ENCODE measurements at regions not wholly inside any gene's neighbourhood (a gene's known extent, or its start where the extent isn't known, plus 50 kb on each side); places are given as distances from the start of the nearest gene placed in this dataset.

DNA sequence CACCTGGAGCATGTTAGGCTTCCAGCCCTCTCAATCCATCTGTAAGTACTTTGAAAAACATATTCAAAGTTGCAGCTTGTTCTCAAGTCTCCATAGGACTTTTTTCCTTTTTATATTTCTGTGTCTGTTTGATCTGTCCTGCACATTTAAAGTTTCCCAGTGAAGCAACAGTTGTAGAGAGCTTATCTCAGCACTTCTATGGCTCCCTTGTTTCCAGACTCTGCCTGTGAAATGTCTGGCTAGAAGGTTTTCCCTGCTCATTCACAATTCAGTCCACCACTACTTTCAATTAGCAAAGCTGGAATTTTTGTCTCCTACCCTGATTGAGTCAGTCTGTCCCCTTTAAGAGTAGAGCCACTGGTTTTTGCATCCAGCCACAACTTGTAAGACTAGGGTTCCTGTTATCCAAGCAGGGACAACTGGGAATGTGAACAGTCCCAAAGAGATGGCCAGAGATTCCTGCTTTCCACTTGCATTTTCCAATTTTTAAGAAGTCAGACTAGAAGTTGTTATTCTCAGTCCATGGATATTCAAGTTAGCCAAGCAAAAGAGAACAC lies 116.1 kb downstream of the GASK1B start:
- peak overlapping the region; percentile 67 for H3K27ac ChIP-seq (ENCODE audit: low read depth, low read length)
- H2AK5ac ChIP-seq (ENCODE audit: low read length): no peak overlapping the region
- peak overlapping the region; percentile 33 for H2BK120ac ChIP-seq (ENCODE audit: insufficient read depth, low read length, poor library complexity)
- no peak overlapping the region for H4K8ac ChIP-seq (ENCODE audit: low read depth, low read length)
- H2BK12ac ChIP-seq (ENCODE audit: low read length): peak overlapping the region; percentile 3
- no peak overlapping the region for H3K4me2 ChIP-seq (ENCODE audit: low read length)
- no peaks in the 10 kb centered on the region for H3K9me3 ChIP-seq (ENCODE audit: insufficient read depth, low read depth, low read length)
- H3K27me3 ChIP-seq (ENCODE audit: insufficient read depth, low read length): no peaks in the 10 kb centered on the region
- no peak overlapping the region for H2AFZ ChIP-seq (ENCODE audit: insufficient read depth, low read length, poor library complexity)
- no peak overlapping the region for H3K9ac ChIP-seq (ENCODE audit: low read length)
- H3K23ac ChIP-seq (ENCODE audit: low read length): no peak overlapping the region
- DNase-seq: no peak
- H2BK5ac ChIP-seq (ENCODE audit: low read depth, low read length, poor library complexity): no peak overlapping the region
- H4K91ac ChIP-seq (ENCODE audit: low read depth, low read length): no peak overlapping the region
- no peaks in the 10 kb centered on the region for H3K79me1 ChIP-seq (ENCODE audit: low read length)
- no peak overlapping the region for H4K12ac ChIP-seq (ENCODE audit: low read depth, low read length)
- peaks cover 0 to 2% of the 10 kb centered on the region in 2 experiments for H3K4me1 ChIP-seq (ENCODE audit: control insufficient read depth in 1 of 2, insufficient read depth in 2 of 2, low read length in 2 of 2)
- no peak overlapping the region for H3K4ac ChIP-seq (ENCODE audit: low read depth, low read length)
- no peak overlapping the region for H3K18ac ChIP-seq (ENCODE audit: low read length)
- H3K14ac ChIP-seq (ENCODE audit: low read length): no peak overlapping the region
- H3K79me2 ChIP-seq (ENCODE audit: control insufficient read depth, insufficient read depth, low read length, poor library complexity): no peaks in the 10 kb centered on the region
- H3K36me3 ChIP-seq (ENCODE audit: control insufficient read depth in 1 of 2, insufficient read depth in 2 of 2, low read length in 2 of 2): no peaks in the 10 kb centered on the region
- H3K4me3 ChIP-seq (ENCODE audit: low read depth, low read length): no peak overlapping the region

DNA sequence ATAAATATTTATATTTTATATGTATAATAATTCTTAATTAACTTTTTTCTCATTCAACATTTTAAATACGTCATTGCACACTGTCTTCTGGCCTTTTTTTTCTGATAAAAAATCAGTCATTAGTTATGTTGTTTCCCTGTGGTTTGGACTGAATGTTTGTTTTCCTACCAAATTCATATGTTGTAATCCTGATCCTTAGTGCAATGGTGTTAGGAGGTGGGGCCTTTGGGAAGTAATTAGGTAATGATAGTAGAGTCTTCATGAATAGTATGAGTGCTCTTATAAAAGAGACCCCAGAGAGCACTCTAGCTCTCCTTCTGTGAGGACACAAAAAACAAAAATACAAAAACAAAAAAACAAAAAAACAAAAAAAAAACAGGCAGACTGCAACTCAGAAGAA lies 117.2 kb downstream of the GASK1B start:
- no CpG with 5 or more reads among the region's 1 CpG for WGBS (ENCODE audit: extremely low coverage, insufficient coverage, insufficient read length)
- Histone ChIP-seq H3K4me3 (ENCODE audit: low read depth, low read length) (no peak overlapping the region), H3K9ac (ENCODE audit: low read length) (no peak overlapping the region), H2BK120ac (ENCODE audit: insufficient read depth, low read length, poor library complexity) (no peak overlapping the region), H3K36me3 (ENCODE audit: control insufficient read depth in 1 of 2, insufficient read depth in 2 of 2, low read length in 2 of 2) (no peaks in the 10 kb centered on the region), H2AK5ac (ENCODE audit: low read length) (no peak overlapping the region), H3K4me1 (ENCODE audit: control insufficient read depth in 1 of 2, insufficient read depth in 2 of 2, low read length in 2 of 2) (peaks cover 2 to 4% of the 10 kb centered on the region in 2 experiments), H2AFZ (ENCODE audit: insufficient read depth, low read length, poor library complexity) (no peak overlapping the region), H3K4ac (ENCODE audit: low read depth, low read length) (no peak overlapping the region), H3K14ac (ENCODE audit: low read length) (no peak overlapping the region), H4K12ac (ENCODE audit: low read depth, low read length) (no peak overlapping the region), H4K91ac (ENCODE audit: low read depth, low read length) (no peak overlapping the region), H3K9me3 (ENCODE audit: insufficient read depth, low read depth, low read length) (no peaks in the 10 kb centered on the region), H3K18ac (ENCODE audit: low read length) (no peak overlapping the region), H3K27ac (ENCODE audit: low read depth, low read length) (no peak overlapping the region), H3K27me3 (ENCODE audit: insufficient read depth, low read length) (no peaks in the 10 kb centered on the region), H3K79me1 (ENCODE audit: low read length) (peaks cover 2% of the 10 kb centered on the region), H3K4me2 (ENCODE audit: low read length) (no peak overlapping the region), H3K23ac (ENCODE audit: low read length) (no peak overlapping the region), H2BK12ac (ENCODE audit: low read length) (no peak overlapping the region), H3K79me2 (ENCODE audit: control insufficient read depth, insufficient read depth, low read length, poor library complexity) (no peaks in the 10 kb centered on the region), H4K8ac (ENCODE audit: low read depth, low read length) (no peak overlapping the region), H2BK5ac (ENCODE audit: low read depth, low read length, poor library complexity) (no peak overlapping the region)
- DNase-seq: no peak

DNA sequence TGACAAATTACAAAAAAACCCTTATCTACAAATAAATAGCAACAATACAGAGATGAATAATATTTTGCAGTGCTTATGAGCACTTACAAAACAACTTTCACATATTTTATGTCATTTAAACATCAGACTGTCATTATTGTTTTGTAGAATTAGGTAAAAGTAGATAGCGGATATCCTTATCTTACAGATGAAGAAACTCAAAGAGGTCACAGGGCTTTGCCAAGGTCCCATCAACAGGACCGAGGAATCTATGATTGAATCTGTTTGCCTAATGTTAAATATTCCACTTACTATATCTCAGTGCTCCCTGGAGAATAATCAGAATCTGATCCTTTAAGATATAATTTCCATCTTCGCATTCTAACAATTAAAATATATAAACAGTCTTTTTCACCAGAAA lies 119.0 kb downstream of the GASK1B start:
- no peak overlapping the region for H4K91ac ChIP-seq (ENCODE audit: low read depth, low read length)
- no CpG with 5 or more reads among the region's 3 CpGs for WGBS (ENCODE audit: extremely low coverage, insufficient coverage, insufficient read length)
- H2BK120ac ChIP-seq (ENCODE audit: insufficient read depth, low read length, poor library complexity): no peak overlapping the region
- no peak overlapping the region for H2AK5ac ChIP-seq (ENCODE audit: low read length)
- H3K4me2 ChIP-seq (ENCODE audit: low read length): no peak overlapping the region
- no peaks in the 10 kb centered on the region for H3K36me3 ChIP-seq (ENCODE audit: control insufficient read depth in 1 of 2, insufficient read depth in 2 of 2, low read length in 2 of 2)
- no peak overlapping the region for H2BK12ac ChIP-seq (ENCODE audit: low read length)
- no peak overlapping the region for H3K4me3 ChIP-seq (ENCODE audit: low read depth, low read length)
- no peak overlapping the region for H2BK5ac ChIP-seq (ENCODE audit: low read depth, low read length, poor library complexity)
- no peak overlapping the region for H4K12ac ChIP-seq (ENCODE audit: low read depth, low read length)
- peaks cover 2% of the 10 kb centered on the region for H3K79me1 ChIP-seq (ENCODE audit: low read length)
- peaks cover 2 to 4% of the 10 kb centered on the region in 2 experiments for H3K4me1 ChIP-seq (ENCODE audit: control insufficient read depth in 1 of 2, insufficient read depth in 2 of 2, low read length in 2 of 2)
- no peak overlapping the region for H3K4ac ChIP-seq (ENCODE audit: low read depth, low read length)
- H3K9me3 ChIP-seq (ENCODE audit: insufficient read depth, low read depth, low read length): no peaks in the 10 kb centered on the region
- no peak for DNase-seq
- no peak overlapping the region for H3K27ac ChIP-seq (ENCODE audit: low read depth, low read length)
- H3K9ac ChIP-seq (ENCODE audit: low read length): no peak overlapping the region
- no peak overlapping the region for H3K23ac ChIP-seq (ENCODE audit: low read length)
- H3K27me3 ChIP-seq (ENCODE audit: insufficient read depth, low read length): no peaks in the 10 kb centered on the region
- H3K18ac ChIP-seq (ENCODE audit: low read length): no peak overlapping the region
- H3K14ac ChIP-seq (ENCODE audit: low read length): no peak overlapping the region
- H3K79me2 ChIP-seq (ENCODE audit: control insufficient read depth, insufficient read depth, low read length, poor library complexity): no peaks in the 10 kb centered on the region
- H2AFZ ChIP-seq (ENCODE audit: insufficient read depth, low read length, poor library complexity): no peak overlapping the region
- no peak overlapping the region for H4K8ac ChIP-seq (ENCODE audit: low read depth, low read length)

DNA sequence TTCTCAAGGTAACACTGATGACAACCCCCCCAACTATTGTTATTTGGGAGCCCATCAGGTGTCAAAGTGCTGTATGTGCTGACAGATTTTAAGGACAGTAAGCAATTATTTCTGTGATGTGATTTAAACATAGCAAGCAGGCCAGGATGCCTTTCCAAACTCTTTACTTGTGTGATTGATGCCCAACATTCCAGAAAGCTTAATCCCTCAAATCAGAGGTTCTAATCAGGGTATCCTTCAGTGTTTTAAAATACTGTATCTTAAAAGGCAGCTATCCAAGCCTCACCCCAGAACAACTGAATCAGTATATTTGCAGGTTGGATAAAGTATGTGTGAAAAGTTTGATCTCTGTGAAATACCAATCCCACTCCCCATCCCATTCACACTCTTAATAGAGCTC lies 119.7 kb downstream of the GASK1B start:
- DNase-seq: no peak
- Histone ChIP-seq H2BK5ac (ENCODE audit: low read depth, low read length, poor library complexity) (no peak overlapping the region), H3K36me3 (ENCODE audit: control insufficient read depth in 1 of 2, insufficient read depth in 2 of 2, low read length in 2 of 2) (no peaks in the 10 kb centered on the region), H3K23ac (ENCODE audit: low read length) (no peak overlapping the region), H4K8ac (ENCODE audit: low read depth, low read length) (no peak overlapping the region), H3K4me1 (ENCODE audit: control insufficient read depth in 1 of 2, insufficient read depth in 2 of 2, low read length in 2 of 2) (peaks cover 2 to 4% of the 10 kb centered on the region in 2 experiments), H2BK120ac (ENCODE audit: insufficient read depth, low read length, poor library complexity) (no peak overlapping the region), H3K79me2 (ENCODE audit: control insufficient read depth, insufficient read depth, low read length, poor library complexity) (no peaks in the 10 kb centered on the region), H3K14ac (ENCODE audit: low read length) (no peak overlapping the region), H3K18ac (ENCODE audit: low read length) (no peak overlapping the region), H3K9me3 (ENCODE audit: insufficient read depth, low read depth, low read length) (no peaks in the 10 kb centered on the region), H4K12ac (ENCODE audit: low read depth, low read length) (no peak overlapping the region), H2AK5ac (ENCODE audit: low read length) (no peak overlapping the region), H2AFZ (ENCODE audit: insufficient read depth, low read length, poor library complexity) (no peak overlapping the region), H3K4ac (ENCODE audit: low read depth, low read length) (no peak overlapping the region), H3K27me3 (ENCODE audit: insufficient read depth, low read length) (no peaks in the 10 kb centered on the region), H4K91ac (ENCODE audit: low read depth, low read length) (no peak overlapping the region), H3K4me2 (ENCODE audit: low read length) (no peak overlapping the region), H3K4me3 (ENCODE audit: low read depth, low read length) (no peak overlapping the region), H2BK12ac (ENCODE audit: low read length) (no peak overlapping the region), H3K27ac (ENCODE audit: low read depth, low read length) (no peak overlapping the region), H3K79me1 (ENCODE audit: low read length) (peaks cover 2% of the 10 kb centered on the region), H3K9ac (ENCODE audit: low read length) (no peak overlapping the region)

All from trophoblast cell (in vitro differentiated cells and primary cell).